ENCODE measurements at regions not wholly inside any gene's neighbourhood (a gene's known extent, or its start where the extent isn't known, plus 50 kb on each side); places are given as distances from the start of the nearest gene placed in this dataset.

- TF ChIP-seq CTCF (IDR thresholded peaks at IDR 0.05): no peak
- no peak for TF ChIP-seq POLR2A (IDR thresholded peaks at IDR 0.05)
- no peak for TF ChIP-seq EP300 (IDR thresholded peaks at IDR 0.05)
- TF ChIP-seq POLR2AphosphoS5 (IDR thresholded peaks at IDR 0.05): no peak
Measured at GRCh38 chr18:56483386-56483785, 155.0 kb downstream of the TXNL1 start.

Data from sigmoid colon (tissue), 4 donors.